ENCODE measurements at regions not wholly inside any gene's neighbourhood (a gene's known extent, or its start where the extent isn't known, plus 50 kb on each side); places are given as distances from the start of the nearest gene placed in this dataset.

GRCh38 chr22:27199354-27199753, 542.0 kb downstream of the MIAT start:
- WGBS, 2 donors (ENCODE audit: extremely low coverage in 2 of 2, insufficient read length in 2 of 2, insufficient replicate concordance in 1 of 2): 100% methylated on average over 1 of the region's 2 CpGs; no CpG with 5 or more reads in 1 of the 2 donors
- Histone ChIP-seq H3K4ac (ENCODE audit: low read length) (no peak overlapping the region), H2BK120ac (ENCODE audit: low read depth, low read length) (no peak overlapping the region), H3K9me3 (replicated peaks in 1 of 2; ENCODE audit: control insufficient read depth in 2 of 2, insufficient read depth in 1 of 2, low read depth in 1 of 2, low read length in 2 of 2) (no peaks in the 10 kb centered on the region), H3K27me3 (ENCODE audit: control insufficient read depth in 3 of 3, insufficient read depth in 3 of 3, low read depth in 1 of 3, low read length in 3 of 3) (no peaks in the 10 kb centered on the region), H3K14ac (ENCODE audit: low read length) (no peak overlapping the region), H4K8ac (ENCODE audit: low read depth, low read length) (no peak overlapping the region), H3K9ac (ENCODE audit: low read depth, low read length, poor library complexity) (no peak overlapping the region), H2BK15ac (ENCODE audit: low read length) (no peak overlapping the region), H3K4me2 (ENCODE audit: insufficient read depth, low read length, poor library complexity, severe bottlenecking) (no peak overlapping the region), H2AFZ (ENCODE audit: low read length) (no peak overlapping the region), H2BK5ac (ENCODE audit: low read length) (no peak overlapping the region), H3K79me1 (ENCODE audit: low read depth, low read length) (no peaks in the 10 kb centered on the region), H3K18ac (ENCODE audit: low read length) (no peak overlapping the region), H3K36me3 (replicated peaks in 1 of 2; ENCODE audit: control insufficient read depth in 2 of 2, insufficient read depth in 2 of 2, low read length in 2 of 2) (no peaks in the 10 kb centered on the region), H3K23ac (ENCODE audit: low read depth, low read length, poor library complexity) (no peak overlapping the region), H3K4me3 (ENCODE audit: low read length in 2 of 2) (no peak overlapping the region), H2AK5ac (ENCODE audit: low read depth, low read length) (no peak overlapping the region), H3K4me1 (ENCODE audit: control insufficient read depth in 2 of 2, insufficient read depth in 1 of 2, low read depth in 1 of 2, low read length in 2 of 2) (peaks cover 19 to 20% of the 10 kb centered on the region in 2 donors), H2BK12ac (ENCODE audit: low read length) (no peak overlapping the region), H4K91ac (ENCODE audit: low read depth, low read length, poor library complexity) (no peak overlapping the region), H3K27ac (replicated peaks; ENCODE audit: low read length) (no peak overlapping the region)
- no peak for DNase-seq (ENCODE audit: low spot score)

GRCh38 chr22:27201276-27201675, 543.9 kb downstream of the MIAT start:
- Histone ChIP-seq H3K23ac (ENCODE audit: low read depth, low read length, poor library complexity) (no peak overlapping the region), H2BK120ac (ENCODE audit: low read depth, low read length) (no peak overlapping the region), H4K91ac (ENCODE audit: low read depth, low read length, poor library complexity) (no peak overlapping the region), H3K4me1 (ENCODE audit: control insufficient read depth in 2 of 2, insufficient read depth in 1 of 2, low read depth in 1 of 2, low read length in 2 of 2) (peaks cover 19 to 23% of the 10 kb centered on the region in 2 donors), H3K36me3 (replicated peaks in 1 of 2; ENCODE audit: control insufficient read depth in 2 of 2, insufficient read depth in 2 of 2, low read length in 2 of 2) (no peaks in the 10 kb centered on the region), H3K4ac (ENCODE audit: low read length) (no peak overlapping the region), H2BK5ac (ENCODE audit: low read length) (no peak overlapping the region), H3K79me1 (ENCODE audit: low read depth, low read length) (no peaks in the 10 kb centered on the region), H2AFZ (ENCODE audit: low read length) (no peak overlapping the region), H3K27me3 (ENCODE audit: control insufficient read depth in 3 of 3, insufficient read depth in 3 of 3, low read depth in 1 of 3, low read length in 3 of 3) (no peaks in the 10 kb centered on the region), H2BK15ac (ENCODE audit: low read length) (no peak overlapping the region), H3K4me2 (ENCODE audit: insufficient read depth, low read length, poor library complexity, severe bottlenecking) (no peak overlapping the region), H3K9ac (ENCODE audit: low read depth, low read length, poor library complexity) (no peak overlapping the region), H2BK12ac (ENCODE audit: low read length) (no peak overlapping the region), H4K8ac (ENCODE audit: low read depth, low read length) (no peak overlapping the region), H2AK5ac (ENCODE audit: low read depth, low read length) (no peak overlapping the region), H3K9me3 (replicated peaks in 1 of 2; ENCODE audit: control insufficient read depth in 2 of 2, insufficient read depth in 1 of 2, low read depth in 1 of 2, low read length in 2 of 2) (no peaks in the 10 kb centered on the region), H3K27ac (replicated peaks; ENCODE audit: low read length) (no peak overlapping the region), H3K14ac (ENCODE audit: low read length) (no peak overlapping the region), H3K4me3 (ENCODE audit: low read length in 2 of 2) (no peak overlapping the region), H3K18ac (ENCODE audit: low read length) (no peak overlapping the region)
- no peak for DNase-seq (ENCODE audit: low spot score)
- WGBS, 2 donors (ENCODE audit: extremely low coverage in 2 of 2, insufficient read length in 2 of 2, insufficient replicate concordance in 1 of 2): no CpG with 5 or more reads among the region's 10 CpGs

- no CpG with 5 or more reads among the region's 3 CpGs for WGBS, 2 donors (ENCODE audit: extremely low coverage in 2 of 2, insufficient read length in 2 of 2, insufficient replicate concordance in 1 of 2)
- H2BK12ac ChIP-seq (ENCODE audit: low read length): no peak overlapping the region
These were observed 544.4 kb downstream of the MIAT start for GRCh38 chr22:27201741-27202140.

GRCh38 chr22:27203276-27203660, 545.9 kb downstream of the MIAT start:
- no peak overlapping the region for H2BK15ac ChIP-seq (ENCODE audit: low read length)
- peak overlapping the region; percentile 92 for H3K27ac ChIP-seq (replicated peaks; ENCODE audit: low read length)
- H3K18ac ChIP-seq (ENCODE audit: low read length): peak overlapping the region; percentile 65
- H2AFZ ChIP-seq (ENCODE audit: low read length): peak overlapping the region; percentile 90
- no peaks in the 10 kb centered on the region for H3K79me1 ChIP-seq (ENCODE audit: low read depth, low read length)
- H3K4me3 ChIP-seq (ENCODE audit: low read length in 2 of 2): no peak overlapping the region
- peak overlapping the region; percentile 40 for H2AK5ac ChIP-seq (ENCODE audit: low read depth, low read length)
- no peaks in the 10 kb centered on the region for H3K36me3 ChIP-seq (replicated peaks in 1 of 2; ENCODE audit: control insufficient read depth in 2 of 2, insufficient read depth in 2 of 2, low read length in 2 of 2)
- H3K27me3 ChIP-seq (ENCODE audit: control insufficient read depth in 3 of 3, insufficient read depth in 3 of 3, low read depth in 1 of 3, low read length in 3 of 3): no peaks in the 10 kb centered on the region
- no peaks in the 10 kb centered on the region for H3K9me3 ChIP-seq (replicated peaks in 1 of 2; ENCODE audit: control insufficient read depth in 2 of 2, insufficient read depth in 1 of 2, low read depth in 1 of 2, low read length in 2 of 2)
- peak overlapping the region; percentile 47 for H4K91ac ChIP-seq (ENCODE audit: low read depth, low read length, poor library complexity)
- no peak overlapping the region for H3K23ac ChIP-seq (ENCODE audit: low read depth, low read length, poor library complexity)
- no peak overlapping the region for H3K4me2 ChIP-seq (ENCODE audit: insufficient read depth, low read length, poor library complexity, severe bottlenecking)
- H2BK12ac ChIP-seq (ENCODE audit: low read length): no peak overlapping the region
- no peak overlapping the region for H2BK120ac ChIP-seq (ENCODE audit: low read depth, low read length)
- DNase-seq (ENCODE audit: low spot score): no peak
- H3K9ac ChIP-seq (ENCODE audit: low read depth, low read length, poor library complexity): no peak overlapping the region
- no CpG with 5 or more reads among the region's 2 CpGs for WGBS, 2 donors (ENCODE audit: extremely low coverage in 2 of 2, insufficient read length in 2 of 2, insufficient replicate concordance in 1 of 2)
- no peak overlapping the region for H4K8ac ChIP-seq (ENCODE audit: low read depth, low read length)
- peaks cover 19 to 25% of the 10 kb centered on the region in 2 donors for H3K4me1 ChIP-seq (ENCODE audit: control insufficient read depth in 2 of 2, insufficient read depth in 1 of 2, low read depth in 1 of 2, low read length in 2 of 2)
- no peak overlapping the region for H3K4ac ChIP-seq (ENCODE audit: low read length)
- H2BK5ac ChIP-seq (ENCODE audit: low read length): peak overlapping the region; percentile 14
- no peak overlapping the region for H3K14ac ChIP-seq (ENCODE audit: low read length)

More at GRCh38 chr22:27201741-27202140, 544.4 kb downstream of the MIAT start:
- no peak overlapping the region for H2BK120ac ChIP-seq (ENCODE audit: low read depth, low read length)
- no peak overlapping the region for H2BK5ac ChIP-seq (ENCODE audit: low read length)
- H3K14ac ChIP-seq (ENCODE audit: low read length): no peak overlapping the region
- H4K91ac ChIP-seq (ENCODE audit: low read depth, low read length, poor library complexity): no peak overlapping the region
- H3K23ac ChIP-seq (ENCODE audit: low read depth, low read length, poor library complexity): no peak overlapping the region
- H3K79me1 ChIP-seq (ENCODE audit: low read depth, low read length): no peaks in the 10 kb centered on the region
- no peaks in the 10 kb centered on the region for H3K27me3 ChIP-seq (ENCODE audit: control insufficient read depth in 3 of 3, insufficient read depth in 3 of 3, low read depth in 1 of 3, low read length in 3 of 3)
- no peak for DNase-seq (ENCODE audit: low spot score)
- no peak overlapping the region for H2AK5ac ChIP-seq (ENCODE audit: low read depth, low read length)
- no peak overlapping the region for H4K8ac ChIP-seq (ENCODE audit: low read depth, low read length)
- H3K4me1 ChIP-seq (ENCODE audit: control insufficient read depth in 2 of 2, insufficient read depth in 1 of 2, low read depth in 1 of 2, low read length in 2 of 2): peaks cover 19 to 23% of the 10 kb centered on the region in 2 donors
- H3K27ac ChIP-seq (replicated peaks; ENCODE audit: low read length): peak overlapping the region; percentile 67
- H3K4me2 ChIP-seq (ENCODE audit: insufficient read depth, low read length, poor library complexity, severe bottlenecking): no peak overlapping the region
- no peaks in the 10 kb centered on the region for H3K36me3 ChIP-seq (replicated peaks in 1 of 2; ENCODE audit: control insufficient read depth in 2 of 2, insufficient read depth in 2 of 2, low read length in 2 of 2)
- no peak overlapping the region for H2BK15ac ChIP-seq (ENCODE audit: low read length)
- H3K18ac ChIP-seq (ENCODE audit: low read length): no peak overlapping the region
- no peak overlapping the region for H3K4me3 ChIP-seq (ENCODE audit: low read length in 2 of 2)
- H3K4ac ChIP-seq (ENCODE audit: low read length): no peak overlapping the region
- H2AFZ ChIP-seq (ENCODE audit: low read length): no peak overlapping the region
- H3K9me3 ChIP-seq (replicated peaks in 1 of 2; ENCODE audit: control insufficient read depth in 2 of 2, insufficient read depth in 1 of 2, low read depth in 1 of 2, low read length in 2 of 2): no peaks in the 10 kb centered on the region
- no peak overlapping the region for H3K9ac ChIP-seq (ENCODE audit: low read depth, low read length, poor library complexity)

All from neuronal stem cell (in vitro differentiated cells).